ENCODE measurements at regions not wholly inside any gene's neighbourhood (a gene's known extent, or its start where the extent isn't known, plus 50 kb on each side); places are given as distances from the start of the nearest gene placed in this dataset.

- H3K4me1 ChIP-seq: peaks cover 14% of the 10 kb centered on the region
- intact Hi-C loops (cut with DNase I): no loop called here
- no peak overlapping the region for H3K4me3 ChIP-seq
- H3K9me3 ChIP-seq: no peaks in the 10 kb centered on the region
- H3K27ac ChIP-seq: no peak overlapping the region
- TF ChIP-seq POLR2AphosphoS5 (IDR thresholded peaks at IDR 0.05; ENCODE audit: insufficient read depth in 1 of 2, low read depth in 1 of 2) (no peak), POLR2A (IDR thresholded peaks at IDR 0.05) (no peak), CTCF (IDR thresholded peaks at IDR 0.05) (no peak)
- no peak for DNase-seq (ENCODE audit: extremely low spot score in 2 of 2)
- no peaks in the 10 kb centered on the region for H3K36me3 ChIP-seq
- no peaks in the 10 kb centered on the region for H3K27me3 ChIP-seq
Observed at GRCh38 chr1:232279909-232280400, 350.0 kb downstream of the SIPA1L2 start.

GRCh38 chr1:232278925-232279324, 351.0 kb downstream of the SIPA1L2 start:
- no peak for DNase-seq (ENCODE audit: extremely low spot score in 2 of 2)
- Histone ChIP-seq H3K4me1 (peaks cover 7% of the 10 kb centered on the region), H3K36me3 (no peaks in the 10 kb centered on the region), H3K27ac (no peak overlapping the region), H3K4me3 (no peak overlapping the region), H3K27me3 (no peaks in the 10 kb centered on the region), H3K9me3 (no peaks in the 10 kb centered on the region)
- intact Hi-C loops (cut with DNase I): no loop called here
- no peak for TF ChIP-seq POLR2A (IDR thresholded peaks at IDR 0.05)
- TF ChIP-seq CTCF (IDR thresholded peaks at IDR 0.05): no peak
- no peak for TF ChIP-seq POLR2AphosphoS5 (IDR thresholded peaks at IDR 0.05; ENCODE audit: insufficient read depth in 1 of 2, low read depth in 1 of 2)

GRCh38 chr1:232276651-232277050, 353.3 kb downstream of the SIPA1L2 start:
- no peak for DNase-seq (ENCODE audit: extremely low spot score in 2 of 2)
- Histone ChIP-seq H3K27me3 (no peaks in the 10 kb centered on the region), H3K36me3 (no peaks in the 10 kb centered on the region), H3K4me3 (no peak overlapping the region), H3K9me3 (no peaks in the 10 kb centered on the region), H3K27ac (no peak overlapping the region), H3K4me1 (peaks cover 7% of the 10 kb centered on the region)
- intact Hi-C loops (cut with DNase I): no loop called here
- no peak for TF ChIP-seq POLR2A (IDR thresholded peaks at IDR 0.05)
- no peak for TF ChIP-seq CTCF (IDR thresholded peaks at IDR 0.05)
- TF ChIP-seq POLR2AphosphoS5 (IDR thresholded peaks at IDR 0.05; ENCODE audit: insufficient read depth in 1 of 2, low read depth in 1 of 2): no peak

- H3K4me1 ChIP-seq: peaks cover 7% of the 10 kb centered on the region
- TF ChIP-seq CTCF (IDR thresholded peaks at IDR 0.05) (no peak), POLR2AphosphoS5 (IDR thresholded peaks at IDR 0.05; ENCODE audit: insufficient read depth in 1 of 2, low read depth in 1 of 2) (no peak), POLR2A (IDR thresholded peaks at IDR 0.05) (no peak)
- no peak for DNase-seq (ENCODE audit: extremely low spot score in 2 of 2)
- intact Hi-C loops (cut with DNase I): no loop called here
- no peaks in the 10 kb centered on the region for H3K27me3 ChIP-seq
- no peak overlapping the region for H3K4me3 ChIP-seq
- no peaks in the 10 kb centered on the region for H3K9me3 ChIP-seq
- no peaks in the 10 kb centered on the region for H3K36me3 ChIP-seq
- H3K27ac ChIP-seq: no peak overlapping the region
Observed at GRCh38 chr1:232274999-232275710, 354.8 kb downstream of the SIPA1L2 start.

- DNase-seq (ENCODE audit: extremely low spot score in 2 of 2): no peak
- intact Hi-C loops (cut with DNase I): no loop called here
- no peaks in the 10 kb centered on the region for H3K36me3 ChIP-seq
- no peaks in the 10 kb centered on the region for H3K9me3 ChIP-seq
- peaks cover 7% of the 10 kb centered on the region for H3K4me1 ChIP-seq
- no peak for TF ChIP-seq POLR2A (IDR thresholded peaks at IDR 0.05)
- TF ChIP-seq POLR2AphosphoS5 (IDR thresholded peaks at IDR 0.05; ENCODE audit: insufficient read depth in 1 of 2, low read depth in 1 of 2): no peak
- no peak for TF ChIP-seq CTCF (IDR thresholded peaks at IDR 0.05)
- H3K27ac ChIP-seq: no peak overlapping the region
- H3K4me3 ChIP-seq: no peak overlapping the region
- no peaks in the 10 kb centered on the region for H3K27me3 ChIP-seq
Observed at GRCh38 chr1:232274236-232274855, 355.6 kb downstream of the SIPA1L2 start.

Measured in vagina (tissue), 2 donors.